ENCODE measurements at regions not wholly inside any gene's neighbourhood (a gene's known extent, or its start where the extent isn't known, plus 50 kb on each side); places are given as distances from the start of the nearest gene placed in this dataset.

GRCh38 chr7:18180685-18181084 lies 153.0 kb upstream of the PRPS1L1 start:
- TF ChIP-seq CTCF (IDR thresholded peaks at IDR 0.05), result no peak
- no peak for TF ChIP-seq POLR2A (IDR thresholded peaks at IDR 0.05)
- 87 to 96% methylated on average over 1 of the region's 1 CpG for WGBS, 2 donors
- no peaks in the 10 kb centered on the region for H3K27me3 ChIP-seq
- intact Hi-C loops (cut with DNase I), result no loop called here
- DNase-seq, result no peak
- no peaks in the 10 kb centered on the region for H3K9me3 ChIP-seq
- no peak overlapping the region for H3K4me3 ChIP-seq (replicated peaks in 1 of 3)
- H3K36me3 ChIP-seq, result no peaks in the 10 kb centered on the region
- no peak overlapping the region for H3K27ac ChIP-seq
- H3K4me1 ChIP-seq, result no peaks in the 10 kb centered on the region

GRCh38 chr7:18189500-18190126 lies 162.0 kb upstream of the PRPS1L1 start:
- Histone ChIP-seq H3K4me1 (no peaks in the 10 kb centered on the region), H3K4me3 (replicated peaks in 1 of 3) (no peak overlapping the region), H3K9me3 (no peaks in the 10 kb centered on the region), H3K27me3 (no peaks in the 10 kb centered on the region), H3K27ac (no peak overlapping the region), H3K36me3 (no peaks in the 10 kb centered on the region)
- DNase-seq, result no peak
- TF ChIP-seq POLR2A (IDR thresholded peaks at IDR 0.05), result no peak
- no peak for TF ChIP-seq CTCF (IDR thresholded peaks at IDR 0.05)
- intact Hi-C loops (cut with DNase I), result no loop called here
- WGBS, 2 donors, result 88 to 89% methylated on average over 5 of the region's 5 CpGs

- no peak for DNase-seq
- Histone ChIP-seq H3K4me1 (no peaks in the 10 kb centered on the region), H3K36me3 (no peaks in the 10 kb centered on the region), H3K4me3 (replicated peaks in 1 of 3) (no peak overlapping the region), H3K9me3 (no peaks in the 10 kb centered on the region), H3K27me3 (no peaks in the 10 kb centered on the region), H3K27ac (no peak overlapping the region)
- TF ChIP-seq CTCF (IDR thresholded peaks at IDR 0.05), result no peak
- no peak for TF ChIP-seq POLR2A (IDR thresholded peaks at IDR 0.05)
- intact Hi-C loops (cut with DNase I), result no loop called here
- WGBS, 2 donors, result 61 to 64% methylated on average over 2 of the region's 2 CpGs
These were observed 163.7 kb upstream of the PRPS1L1 start for GRCh38 chr7:18191341-18191740.

- WGBS, 2 donors, result 87 to 88% methylated on average over 8 of the region's 8 CpGs
- Histone ChIP-seq H3K9me3 (no peaks in the 10 kb centered on the region), H3K27ac (no peak overlapping the region), H3K4me1 (no peaks in the 10 kb centered on the region), H3K36me3 (no peaks in the 10 kb centered on the region), H3K27me3 (no peaks in the 10 kb centered on the region), H3K4me3 (replicated peaks in 1 of 3) (no peak overlapping the region)
- DNase-seq, result no peak
- intact Hi-C loops (cut with DNase I), result no loop called here
- no peak for TF ChIP-seq CTCF (IDR thresholded peaks at IDR 0.05)
- TF ChIP-seq POLR2A (IDR thresholded peaks at IDR 0.05), result no peak
These were observed 164.4 kb upstream of the PRPS1L1 start for GRCh38 chr7:18191862-18192625.

- Histone ChIP-seq H3K36me3 (no peaks in the 10 kb centered on the region), H3K27me3 (no peaks in the 10 kb centered on the region), H3K4me1 (no peaks in the 10 kb centered on the region), H3K9me3 (no peaks in the 10 kb centered on the region), H3K4me3 (replicated peaks in 1 of 3) (no peak overlapping the region), H3K27ac (no peak overlapping the region)
- intact Hi-C loops (cut with DNase I), result no loop called here
- no peak for TF ChIP-seq POLR2A (IDR thresholded peaks at IDR 0.05)
- no peak for TF ChIP-seq CTCF (IDR thresholded peaks at IDR 0.05)
- DNase-seq, result no peak
These were observed 167.0 kb upstream of the PRPS1L1 start for GRCh38 chr7:18194616-18195015.
